Prostate gland (tissue), 2 donors: ENCODE measurements at regions not wholly inside any gene's neighbourhood (a gene's known extent, or its start where the extent isn't known, plus 50 kb on each side); places are given as distances from the start of the nearest gene placed in this dataset.

Experiments
- DNase-seq: peaks from one replicate; pipeline ENCODE4 v3.0.0-alpha.2; 2019; ENCODE audit warnings: low spot score
- H3K27ac ChIP-seq, 2 donors: fragments of 200-600 bp; sonication (generic); 2 replicates each; pipeline ENCODE4 v1.5.1; 2017 to 2019
- H3K27me3 ChIP-seq: fragments of 200-600 bp; sonication (generic); replicated peaks from 2 replicates; pipeline ENCODE4 v1.5.1; 2019; ENCODE audit not compliant: insufficient read depth
- H3K36me3 ChIP-seq, 2 donors: fragments of 200-600 bp; sonication (generic); 1 replicate in 1 of 2; 2 replicates in 1 of 2; pipeline versions ENCODE4 v1.5.1 to v1.8.1; 2017 to 2019
- H3K4me1 ChIP-seq: fragments of 200-600 bp; sonication (generic); replicated peaks from 2 replicates; pipeline ENCODE4 v1.5.1; 2019
- H3K4me3 ChIP-seq, 2 donors: fragments of 200-600 bp; sonication (generic); 2 replicates each; pipeline ENCODE4 v1.5.1; 2017 to 2019
- H3K9me3 ChIP-seq: fragments of 200-600 bp; sonication (generic); 2 replicates; pipeline ENCODE4 v1.5.1; 2017
- POLR2A ChIP-seq: fragments of 450-650 bp; IDR thresholded peaks from one replicate; pipeline ENCODE4 v1.6.1; 2016; ENCODE audit warnings: antibody characterized with exemption, mild to moderate bottlenecking
- POLR2AphosphoS5 ChIP-seq: sonication (generic); formaldehyde crosslinking; IDR thresholded peaks from one replicate; pipeline ENCODE4 v1.6.1; 2017; ENCODE audit warnings: antibody characterized with exemption
- WGBS: methylation state at CpG from one replicate; pipeline ENCODE4 v1.1.5; 2018; 5-methylcytosine and 5-hydroxymethylcytosine counted together
- intact Hi-C: fragments of 100-400 bp; cut with DNase I; formaldehyde crosslinking; loops from one replicate; pipeline ENCODE4 v1.14.2; 2022
- TF ChIP-seq, protein P1 (sequence below), 4 experiments: fragments of 200-600 bp in 2 of 4; fragments of 450-650 bp in 2 of 4; sonication (generic) in 2 of 4; IDR thresholded peaks; 1 replicate in 3 of 4; 2 replicates in 1 of 4; pipeline ENCODE4 v1.5.1; 2016 to 2019; ENCODE audit warnings: antibody characterized with exemption in 4 of 4, mild to moderate bottlenecking in 2 of 4, moderate library complexity in 2 of 4

DNA sequence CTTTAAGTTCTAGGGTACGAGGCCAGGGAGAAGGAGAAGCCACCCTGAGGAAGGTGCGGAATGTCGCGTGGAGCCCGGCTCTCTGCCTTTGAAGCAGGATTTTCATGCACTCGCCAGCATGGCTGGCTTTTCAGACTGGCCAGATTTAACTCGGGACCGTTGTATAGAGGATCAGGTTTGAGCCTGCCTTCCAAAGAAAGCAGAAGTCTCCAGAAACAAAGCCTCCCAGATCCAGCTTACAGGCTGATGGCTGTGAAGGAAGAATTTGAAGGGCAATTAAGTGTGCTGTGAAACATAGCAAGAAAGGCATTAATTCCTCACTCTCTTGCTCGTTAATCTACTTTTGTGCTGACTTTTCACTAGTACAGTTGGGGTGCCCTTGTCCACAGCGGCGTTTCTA is 140.2 kb downstream of the SOX1 start:
- DNase-seq = no peak
- Histone ChIP-seq H3K9me3 (no peaks in the 10 kb centered on the region), H3K36me3 (no peaks in the 10 kb centered on the region), H3K27ac (no peak overlapping the region), H3K27me3 (peaks cover 30% of the 10 kb centered on the region), H3K4me1 (no peaks in the 10 kb centered on the region), H3K4me3 (no peak overlapping the region)
- TF ChIP-seq POLR2A (no peak), POLR2AphosphoS5 (no peak)
- TF ChIP-seq, protein P1, sequence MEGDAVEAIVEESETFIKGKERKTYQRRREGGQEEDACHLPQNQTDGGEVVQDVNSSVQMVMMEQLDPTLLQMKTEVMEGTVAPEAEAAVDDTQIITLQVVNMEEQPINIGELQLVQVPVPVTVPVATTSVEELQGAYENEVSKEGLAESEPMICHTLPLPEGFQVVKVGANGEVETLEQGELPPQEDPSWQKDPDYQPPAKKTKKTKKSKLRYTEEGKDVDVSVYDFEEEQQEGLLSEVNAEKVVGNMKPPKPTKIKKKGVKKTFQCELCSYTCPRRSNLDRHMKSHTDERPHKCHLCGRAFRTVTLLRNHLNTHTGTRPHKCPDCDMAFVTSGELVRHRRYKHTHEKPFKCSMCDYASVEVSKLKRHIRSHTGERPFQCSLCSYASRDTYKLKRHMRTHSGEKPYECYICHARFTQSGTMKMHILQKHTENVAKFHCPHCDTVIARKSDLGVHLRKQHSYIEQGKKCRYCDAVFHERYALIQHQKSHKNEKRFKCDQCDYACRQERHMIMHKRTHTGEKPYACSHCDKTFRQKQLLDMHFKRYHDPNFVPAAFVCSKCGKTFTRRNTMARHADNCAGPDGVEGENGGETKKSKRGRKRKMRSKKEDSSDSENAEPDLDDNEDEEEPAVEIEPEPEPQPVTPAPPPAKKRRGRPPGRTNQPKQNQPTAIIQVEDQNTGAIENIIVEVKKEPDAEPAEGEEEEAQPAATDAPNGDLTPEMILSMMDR (IDR thresholded peaks at IDR 0.05) = no peak
- intact Hi-C loops = no loop called here
- 38% methylated on average over 11 of the region's 11 CpGs for WGBS

DNA sequence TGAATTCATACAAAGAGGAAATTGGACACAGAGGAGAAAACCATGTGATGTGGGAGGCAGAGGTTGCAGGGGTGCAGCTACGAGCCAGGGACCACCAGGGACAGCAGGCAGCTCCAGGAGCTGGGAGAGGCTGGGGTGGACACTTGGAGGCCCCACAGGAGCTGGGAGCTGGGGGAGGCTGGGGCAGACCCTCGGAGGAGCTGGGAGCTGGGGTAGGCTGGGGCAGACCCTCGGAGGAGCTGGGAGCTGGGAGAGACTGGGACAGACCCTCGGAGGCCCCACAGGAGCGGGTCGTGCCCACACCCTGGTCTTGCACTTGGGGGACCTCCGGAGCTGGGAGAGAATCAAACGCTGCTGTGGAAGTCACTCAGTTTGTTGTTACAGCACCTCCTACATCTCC is 141.7 kb downstream of the SOX1 start:
- DNase-seq = no peak
- 76% methylated on average over 8 of the region's 8 CpGs for WGBS
- Histone ChIP-seq H3K9me3 (no peaks in the 10 kb centered on the region), H3K36me3 (no peaks in the 10 kb centered on the region), H3K4me3 (no peak overlapping the region), H3K27ac (no peak overlapping the region), H3K4me1 (no peaks in the 10 kb centered on the region), H3K27me3 (peaks cover 30% of the 10 kb centered on the region)
- intact Hi-C loops = no loop called here
- no peak for TF ChIP-seq POLR2AphosphoS5
- no peak for TF ChIP-seq POLR2A
- TF ChIP-seq, protein P1 (IDR thresholded peaks at IDR 0.05) = no peak

DNA sequence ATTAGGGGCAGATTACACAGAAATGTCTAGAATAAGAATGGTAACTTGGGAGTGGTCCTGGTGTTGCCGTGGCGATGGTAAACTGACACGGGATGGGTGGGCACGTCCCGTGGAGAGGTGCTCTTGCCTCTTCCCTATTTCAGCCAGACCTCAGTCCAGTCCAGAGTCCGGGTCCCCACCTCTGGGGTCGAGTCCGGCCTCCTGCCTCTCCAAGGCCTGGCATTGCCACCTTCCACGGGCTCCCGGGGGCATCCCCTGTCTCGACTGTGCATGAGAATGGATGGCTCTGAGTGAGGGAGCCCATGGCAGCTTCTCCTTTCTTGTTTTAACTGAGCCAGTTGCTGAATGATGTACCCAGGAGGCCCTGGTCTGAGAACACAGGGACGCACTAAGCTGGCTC is 142.3 kb downstream of the SOX1 start:
- Histone ChIP-seq H3K9me3 (no peaks in the 10 kb centered on the region), H3K4me3 (no peak overlapping the region), H3K36me3 (no peaks in the 10 kb centered on the region), H3K27me3 (peaks cover 25% of the 10 kb centered on the region), H3K27ac (no peak overlapping the region), H3K4me1 (no peaks in the 10 kb centered on the region)
- intact Hi-C loops = no loop called here
- 72% methylated on average over 12 of the region's 12 CpGs for WGBS
- TF ChIP-seq POLR2A = no peak
- TF ChIP-seq POLR2AphosphoS5 = no peak
- TF ChIP-seq, protein P1 (IDR thresholded peaks at IDR 0.05) = no peak
- no peak for DNase-seq

DNA sequence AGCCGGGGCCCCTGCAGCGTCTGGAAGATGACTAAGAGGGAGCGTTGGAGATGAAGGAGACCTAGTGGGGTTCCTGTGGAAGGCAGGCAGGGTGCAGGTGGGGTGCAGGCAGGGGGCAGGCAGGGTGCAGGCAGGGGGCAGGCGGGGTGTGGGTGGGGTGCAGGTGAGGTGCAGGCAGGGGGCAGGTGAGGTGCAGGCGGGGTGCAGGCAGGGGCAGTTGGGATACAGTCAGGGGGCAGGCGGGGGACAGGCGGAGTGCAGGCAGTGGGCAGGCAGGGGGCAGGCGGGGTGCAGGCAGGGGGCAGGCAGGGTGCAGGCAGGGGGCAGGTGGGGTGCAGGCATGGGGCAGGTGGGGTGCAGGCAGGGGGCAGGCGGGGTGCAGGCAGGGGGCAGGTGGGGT is 142.8 kb downstream of the SOX1 start:
- Histone ChIP-seq H3K27ac (no peak overlapping the region), H3K9me3 (no peaks in the 10 kb centered on the region), H3K4me3 (no peak overlapping the region), H3K36me3 (no peaks in the 10 kb centered on the region), H3K27me3 (peaks cover 20% of the 10 kb centered on the region), H3K4me1 (no peaks in the 10 kb centered on the region)
- 82% methylated on average over 7 of the region's 9 CpGs for WGBS
- TF ChIP-seq POLR2AphosphoS5 = no peak
- TF ChIP-seq, protein P1 (IDR thresholded peaks at IDR 0.05) = no peak
- no peak for TF ChIP-seq POLR2A
- no peak for DNase-seq
- intact Hi-C loops = no loop called here

DNA sequence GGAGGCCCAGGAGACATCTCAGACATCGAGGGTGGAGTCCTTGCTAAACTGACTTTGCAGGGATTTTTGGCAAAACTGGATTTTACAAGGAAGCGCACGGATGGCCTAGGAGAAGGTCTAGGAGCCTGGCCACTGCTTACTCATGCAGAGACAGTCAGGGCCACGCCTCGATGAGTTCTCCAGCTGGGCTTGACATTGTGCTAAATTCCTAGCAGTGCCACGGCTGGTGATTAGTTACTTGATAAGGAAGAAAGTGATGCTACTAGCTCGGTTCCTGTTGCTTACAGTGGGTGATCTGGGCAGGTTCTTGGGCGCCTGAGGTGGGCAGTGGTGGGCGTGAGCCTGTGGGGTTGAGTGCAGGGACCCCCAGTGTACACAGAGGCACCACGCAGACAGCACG is 143.4 kb downstream of the SOX1 start:
- H3K4me1 ChIP-seq = no peaks in the 10 kb centered on the region
- H3K27ac ChIP-seq = no peak overlapping the region
- TF ChIP-seq POLR2AphosphoS5 (no peak), POLR2A (no peak)
- TF ChIP-seq, protein P1 (IDR thresholded peaks at IDR 0.05) = no peak
- H3K36me3 ChIP-seq = no peaks in the 10 kb centered on the region
- no peak for DNase-seq
- H3K9me3 ChIP-seq = no peaks in the 10 kb centered on the region
- WGBS = 52% methylated on average over 11 of the region's 11 CpGs
- no peak overlapping the region for H3K4me3 ChIP-seq
- intact Hi-C loops = no loop called here
- H3K27me3 ChIP-seq = peaks cover 17% of the 10 kb centered on the region
